CD4-positive, CD25-positive, alpha-beta regulatory T cell (primary cell): ENCODE measurements at regions not wholly inside any gene's neighbourhood (a gene's known extent, or its start where the extent isn't known, plus 50 kb on each side); places are given as distances from the start of the nearest gene placed in this dataset.

Experiments
- ATAC-seq, 2 donors: fragments of 150-1000 bp; cut with Tn5 transposase; one replicate each; pipeline ENCODE4 v1.10.0; 2021; ENCODE audit warnings: low read depth in 2 of 2, moderate number of reproducible peaks in 2 of 2, moderate library complexity in 1 of 2
- DNase-seq, 3 donors: peaks; one replicate each; pipeline versions ENCODE4 v3.0.0 to v3.0.0-alpha.2; 2012 to 2022; ENCODE audit warnings: mixed read lengths in 1 of 3
- H3K27ac ChIP-seq: one replicate; pipeline ENCODE4 v1.7.0; 2013; ENCODE audit warnings: mild to moderate bottlenecking, low read length; ENCODE audit not compliant: insufficient read depth, poor library complexity, severe bottlenecking
- H3K27me3 ChIP-seq: one replicate; pipeline ENCODE4 v1.7.0; 2013; ENCODE audit warnings: low read length; ENCODE audit not compliant: control insufficient read depth, insufficient read depth
- H3K36me3 ChIP-seq: one replicate; pipeline ENCODE4 v1.7.0; 2013; ENCODE audit warnings: mild to moderate bottlenecking, low read length, moderate library complexity; ENCODE audit not compliant: control insufficient read depth, insufficient read depth
- H3K4me1 ChIP-seq: 2 replicates; pipeline ENCODE4 v1.7.0; 2013; ENCODE audit warnings: mild to moderate bottlenecking, low read length; ENCODE audit not compliant: insufficient read depth, control insufficient read depth, poor library complexity, severe bottlenecking
- H3K4me3 ChIP-seq: one replicate; pipeline ENCODE4 v1.7.0; 2013; ENCODE audit warnings: low read depth, mild to moderate bottlenecking, low read length, moderate library complexity
- H3K9me3 ChIP-seq, 2 experiments: 1 replicate in 1 of 2; 2 replicates in 1 of 2; pipeline ENCODE4 v1.7.0; 2013; ENCODE audit warnings: low read length in 2 of 2, mild to moderate bottlenecking in 1 of 2, moderate library complexity in 1 of 2; ENCODE audit not compliant: control insufficient read depth in 2 of 2
- H3K27ac Mint-ChIP-seq, 3 donors: one replicate each; pipeline ENCODE4 v1.8.0; 2020 to 2022; ENCODE audit warnings: mild to moderate bottlenecking in 3 of 3, mixed read lengths in 3 of 3, moderate library complexity in 2 of 3
- H3K27me3 Mint-ChIP-seq: one replicate; pipeline ENCODE4 v1.8.0; 2022; ENCODE audit warnings: mild to moderate bottlenecking, mixed read lengths
- H3K36me3 Mint-ChIP-seq: one replicate; pipeline ENCODE4 v1.8.0; 2020; ENCODE audit warnings: mixed read lengths
- H3K4me1 Mint-ChIP-seq, 4 donors: one replicate each; pipeline ENCODE4 v1.8.0; 2020 to 2022; ENCODE audit warnings: mixed read lengths in 4 of 4, mild to moderate bottlenecking in 1 of 4
- H3K4me3 Mint-ChIP-seq, 4 donors: one replicate each; pipeline ENCODE4 v1.8.0; 2020 to 2022; ENCODE audit warnings: mild to moderate bottlenecking in 4 of 4, mixed read lengths in 4 of 4, moderate library complexity in 3 of 4
- H3K9me3 Mint-ChIP-seq, 7 donors: one replicate each; pipeline ENCODE4 v1.8.0; 2020 to 2022; ENCODE audit warnings: mixed read lengths in 7 of 7, mild to moderate bottlenecking in 3 of 7, moderate library complexity in 2 of 7

DNA sequence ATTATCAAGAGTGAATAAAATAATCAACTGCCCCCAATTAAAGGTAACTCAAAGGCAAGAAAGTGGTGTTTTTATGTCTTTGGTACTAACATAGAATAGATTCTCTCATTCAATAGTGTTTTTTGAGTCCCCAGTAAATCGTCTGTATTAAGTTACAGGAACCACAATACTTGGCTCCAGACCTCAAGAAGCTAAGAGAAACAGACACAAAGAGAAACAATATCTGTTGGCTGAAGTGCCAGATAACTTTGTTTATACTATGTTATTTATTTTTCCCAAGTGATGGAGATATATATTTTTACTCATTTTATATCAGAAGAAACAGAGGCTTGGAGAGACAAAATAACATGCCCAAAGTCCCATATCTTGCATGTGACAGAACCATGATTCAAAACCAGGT is 201.7 kb upstream of the HNRNPA3 start:
- no peak overlapping the region for H3K4me3 ChIP-seq
- no peak overlapping the region for H3K27ac ChIP-seq
- H3K9me3 ChIP-seq, result no peaks in the 10 kb centered on the region
- H3K27me3 ChIP-seq, result peaks cover 9% of the 10 kb centered on the region
- no peaks in the 10 kb centered on the region for H3K36me3 Mint-ChIP-seq
- H3K4me3 Mint-ChIP-seq, result no peak overlapping the region
- no peak for ATAC-seq
- H3K4me1 Mint-ChIP-seq, result peaks cover 0 to 2% (median 0%) of the 10 kb centered on the region in 4 donors
- H3K27me3 Mint-ChIP-seq, result peaks cover 25% of the 10 kb centered on the region
- DNase-seq, result no peak
- H3K36me3 ChIP-seq, result no peaks in the 10 kb centered on the region
- H3K4me1 ChIP-seq, result no peaks in the 10 kb centered on the region
- peaks cover 0 to 3% (median 0%) of the 10 kb centered on the region in 7 donors for H3K9me3 Mint-ChIP-seq
- no peak overlapping the region for H3K27ac Mint-ChIP-seq

DNA sequence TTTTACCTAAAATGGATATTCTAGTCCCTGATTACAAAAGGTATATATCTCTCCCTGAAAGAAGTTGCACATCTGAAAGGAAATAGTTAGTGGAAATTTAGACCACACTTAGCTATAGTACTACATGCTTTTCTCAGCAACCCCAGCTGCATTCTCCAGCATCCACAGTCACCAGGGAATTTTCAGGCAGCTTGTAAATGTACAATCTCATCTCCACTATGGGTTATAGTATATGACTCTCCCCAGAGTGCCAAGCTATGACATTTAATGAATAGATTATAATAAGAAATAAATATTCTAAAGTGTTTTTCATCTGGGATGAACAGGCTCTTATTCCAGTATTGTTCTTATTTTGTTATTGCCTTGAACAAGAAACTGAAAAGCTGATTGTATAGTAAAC is 197.6 kb upstream of the HNRNPA3 start:
- Mint-ChIP-seq H3K4me1 (no peaks in the 10 kb centered on the region), H3K4me3 (no peak overlapping the region), H3K27me3 (peaks cover 22% of the 10 kb centered on the region), H3K36me3 (no peaks in the 10 kb centered on the region), H3K9me3 (no peaks in the 10 kb centered on the region), H3K27ac (no peak overlapping the region)
- Histone ChIP-seq H3K4me1 (no peaks in the 10 kb centered on the region), H3K27ac (no peak overlapping the region), H3K27me3 (peaks cover 9% of the 10 kb centered on the region), H3K36me3 (no peaks in the 10 kb centered on the region), H3K4me3 (no peak overlapping the region), H3K9me3 (no peaks in the 10 kb centered on the region)
- DNase-seq (no peak), ATAC-seq (no peak)

DNA sequence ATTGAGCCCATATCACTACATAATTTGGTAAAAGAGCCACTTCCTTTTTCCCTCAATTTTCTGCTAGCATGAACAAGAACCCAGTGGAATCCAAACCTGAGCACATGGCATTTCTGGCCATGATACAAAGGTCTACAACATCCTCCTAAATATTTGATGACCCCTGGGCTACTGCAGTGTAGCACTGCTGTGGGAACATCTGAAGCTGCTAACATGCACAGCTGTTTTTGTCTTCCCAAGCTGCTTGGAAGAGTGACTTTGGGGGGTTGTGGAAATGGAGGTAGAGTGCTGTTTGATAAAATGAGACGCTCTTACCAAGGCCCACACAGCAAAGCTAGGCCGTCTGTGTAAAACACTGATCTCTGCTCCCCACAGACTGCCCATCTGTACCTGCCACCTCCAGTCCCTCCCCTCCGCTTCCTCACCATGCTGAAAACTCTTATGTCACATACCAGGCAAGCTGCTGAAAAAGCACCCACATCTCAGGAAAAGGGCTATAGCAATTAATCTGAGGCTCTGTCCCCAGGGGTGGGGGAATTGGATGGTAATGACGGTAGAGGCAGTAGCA is 197.2 kb upstream of the HNRNPA3 start:
- Histone ChIP-seq H3K9me3 (no peaks in the 10 kb centered on the region), H3K36me3 (no peaks in the 10 kb centered on the region), H3K27ac (no peak overlapping the region), H3K27me3 (peaks cover 6% of the 10 kb centered on the region), H3K4me3 (no peak overlapping the region), H3K4me1 (no peaks in the 10 kb centered on the region)
- DNase-seq, result no peak
- Mint-ChIP-seq H3K27me3 (peaks cover 20% of the 10 kb centered on the region), H3K27ac (no peak overlapping the region), H3K9me3 (no peaks in the 10 kb centered on the region), H3K4me3 (no peak overlapping the region), H3K36me3 (no peaks in the 10 kb centered on the region), H3K4me1 (no peaks in the 10 kb centered on the region)
- ATAC-seq, result no peak

DNA sequence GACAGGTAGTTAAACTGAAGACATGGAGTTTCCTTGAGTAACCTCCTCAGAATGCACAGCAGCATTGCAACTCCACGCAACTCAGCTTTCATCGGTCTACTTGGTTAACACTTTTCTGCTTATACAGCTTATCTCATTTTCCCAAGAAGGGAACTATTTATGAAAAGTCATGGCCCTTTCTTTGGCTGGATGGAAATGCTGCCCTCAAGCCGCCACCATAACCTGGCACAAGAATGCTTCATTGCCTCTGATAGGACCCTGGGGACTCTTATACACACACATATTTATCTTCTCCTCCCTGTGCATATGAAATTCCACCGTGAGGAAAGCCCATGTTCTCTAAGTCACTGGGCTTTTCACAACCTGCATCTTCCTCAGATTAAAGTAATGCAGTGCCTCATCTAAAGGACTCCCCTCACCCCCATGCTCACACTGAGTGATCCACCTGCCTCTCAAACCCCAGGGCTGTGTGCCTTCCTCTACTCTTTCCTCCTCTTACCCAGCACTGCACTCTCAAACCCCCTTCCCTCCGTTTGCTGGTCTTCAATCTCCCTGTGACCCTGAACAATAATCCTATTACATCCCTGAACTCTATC is 192.0 kb upstream of the HNRNPA3 start:
- Histone ChIP-seq H3K9me3 (no peaks in the 10 kb centered on the region), H3K27me3 (peaks cover 2% of the 10 kb centered on the region), H3K27ac (no peak overlapping the region), H3K4me1 (no peaks in the 10 kb centered on the region), H3K36me3 (no peaks in the 10 kb centered on the region), H3K4me3 (no peak overlapping the region)
- H3K27ac Mint-ChIP-seq, result no peak overlapping the region
- no peak overlapping the region for H3K4me3 Mint-ChIP-seq
- H3K4me1 Mint-ChIP-seq, result no peaks in the 10 kb centered on the region
- ATAC-seq (no peak), DNase-seq (no peak)
- no peaks in the 10 kb centered on the region for H3K9me3 Mint-ChIP-seq
- H3K27me3 Mint-ChIP-seq, result peaks cover 8% of the 10 kb centered on the region
- H3K36me3 Mint-ChIP-seq, result no peaks in the 10 kb centered on the region

DNA sequence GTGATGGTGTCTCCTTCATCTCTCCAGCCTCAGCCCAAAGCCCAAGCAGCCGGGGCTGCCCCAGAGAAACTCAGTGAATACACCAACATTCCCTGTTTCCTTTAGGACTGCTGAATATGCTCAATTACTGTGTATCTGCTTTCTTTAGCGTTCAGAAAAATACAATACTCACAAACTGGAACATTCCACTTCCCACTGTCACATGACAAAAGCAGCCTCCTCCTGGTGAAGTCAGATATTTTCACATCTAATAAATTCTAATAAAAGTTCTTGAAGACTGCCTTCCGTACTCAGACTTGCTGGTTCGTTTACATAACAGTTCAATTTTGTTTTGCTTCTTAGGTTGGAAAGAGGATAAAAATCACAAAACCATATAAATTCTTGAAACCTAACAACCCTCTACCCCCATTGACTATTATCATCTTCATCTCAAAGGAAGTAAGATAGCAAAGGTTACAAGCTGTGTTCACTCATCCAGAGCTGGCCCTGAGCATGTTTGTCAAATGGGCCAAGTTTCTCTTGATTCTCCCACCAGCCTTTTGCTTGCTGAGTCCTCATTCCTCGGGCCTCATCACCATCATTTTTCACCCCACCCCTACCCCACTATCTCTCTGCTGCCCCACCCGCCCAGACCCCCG is 190.8 kb upstream of the HNRNPA3 start:
- no peaks in the 10 kb centered on the region for H3K9me3 ChIP-seq
- H3K27me3 ChIP-seq, result peaks cover 6% of the 10 kb centered on the region
- H3K4me1 Mint-ChIP-seq, result no peaks in the 10 kb centered on the region
- no peaks in the 10 kb centered on the region for H3K36me3 Mint-ChIP-seq
- H3K27me3 Mint-ChIP-seq, result peaks cover 7% of the 10 kb centered on the region
- H3K36me3 ChIP-seq, result no peaks in the 10 kb centered on the region
- no peak overlapping the region for H3K4me3 Mint-ChIP-seq
- H3K27ac Mint-ChIP-seq, result no peak overlapping the region
- H3K4me1 ChIP-seq, result no peaks in the 10 kb centered on the region
- no peak overlapping the region for H3K4me3 ChIP-seq
- DNase-seq, result no peak
- H3K9me3 Mint-ChIP-seq, result no peaks in the 10 kb centered on the region
- no peak overlapping the region for H3K27ac ChIP-seq
- ATAC-seq, result no peak

DNA sequence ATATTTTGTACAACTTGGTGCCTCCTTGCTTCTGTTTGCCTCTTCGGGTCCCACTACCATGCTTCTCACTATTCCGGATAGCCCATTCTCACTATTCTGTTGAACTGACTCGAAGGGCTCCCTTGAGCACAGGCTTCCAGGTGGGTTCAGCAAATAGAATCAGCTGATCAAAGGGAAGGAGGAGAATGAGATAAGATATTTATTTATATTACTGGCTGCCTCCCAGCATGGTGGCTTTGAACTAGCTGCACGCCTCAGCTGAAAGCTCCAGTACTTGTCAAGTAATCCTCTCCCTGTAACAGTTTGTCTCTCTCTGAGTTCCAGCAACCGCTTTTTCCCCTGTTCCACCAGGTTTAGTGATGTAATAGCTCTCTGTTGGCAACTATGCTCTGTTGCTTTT is 187.8 kb upstream of the HNRNPA3 start:
- H3K27ac Mint-ChIP-seq, result no peak overlapping the region
- peaks cover 11% of the 10 kb centered on the region for H3K27me3 ChIP-seq
- no peaks in the 10 kb centered on the region for H3K4me1 Mint-ChIP-seq
- no peaks in the 10 kb centered on the region for H3K36me3 Mint-ChIP-seq
- no peak for ATAC-seq
- peaks cover 13% of the 10 kb centered on the region for H3K27me3 Mint-ChIP-seq
- H3K9me3 ChIP-seq, result no peaks in the 10 kb centered on the region
- no peaks in the 10 kb centered on the region for H3K36me3 ChIP-seq
- no peak overlapping the region for H3K27ac ChIP-seq
- no peaks in the 10 kb centered on the region for H3K9me3 Mint-ChIP-seq
- H3K4me3 ChIP-seq, result no peak overlapping the region
- H3K4me1 ChIP-seq, result no peaks in the 10 kb centered on the region
- no peak overlapping the region for H3K4me3 Mint-ChIP-seq
- no peak for DNase-seq

DNA sequence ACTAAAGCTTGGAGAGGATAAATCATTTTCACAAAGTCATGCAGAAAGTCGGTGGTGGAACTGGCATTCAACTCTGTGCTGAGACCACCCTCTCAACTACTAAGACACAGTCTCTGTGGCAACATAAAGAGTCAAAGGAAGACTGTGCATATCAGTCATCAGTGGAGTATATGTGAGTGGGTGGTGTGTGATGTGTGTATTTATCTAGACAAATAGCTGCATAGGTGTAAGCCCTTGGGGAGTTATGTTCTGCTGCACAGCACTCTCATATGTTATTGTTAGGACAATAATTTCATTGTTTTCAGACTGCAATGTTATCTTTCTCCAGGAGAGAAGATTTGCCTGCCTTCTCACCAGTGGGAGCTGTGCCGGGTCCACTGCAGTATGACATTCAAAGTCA is 186.3 kb upstream of the HNRNPA3 start:
- Histone ChIP-seq H3K4me1 (no peaks in the 10 kb centered on the region), H3K27ac (no peak overlapping the region), H3K36me3 (no peaks in the 10 kb centered on the region), H3K27me3 (peaks cover 11% of the 10 kb centered on the region), H3K4me3 (no peak overlapping the region), H3K9me3 (no peaks in the 10 kb centered on the region)
- peaks cover 13% of the 10 kb centered on the region for H3K27me3 Mint-ChIP-seq
- no peaks in the 10 kb centered on the region for H3K9me3 Mint-ChIP-seq
- H3K4me1 Mint-ChIP-seq, result no peaks in the 10 kb centered on the region
- DNase-seq, result no peak
- no peak overlapping the region for H3K27ac Mint-ChIP-seq
- no peaks in the 10 kb centered on the region for H3K36me3 Mint-ChIP-seq
- H3K4me3 Mint-ChIP-seq, result no peak overlapping the region
- ATAC-seq, result no peak

DNA sequence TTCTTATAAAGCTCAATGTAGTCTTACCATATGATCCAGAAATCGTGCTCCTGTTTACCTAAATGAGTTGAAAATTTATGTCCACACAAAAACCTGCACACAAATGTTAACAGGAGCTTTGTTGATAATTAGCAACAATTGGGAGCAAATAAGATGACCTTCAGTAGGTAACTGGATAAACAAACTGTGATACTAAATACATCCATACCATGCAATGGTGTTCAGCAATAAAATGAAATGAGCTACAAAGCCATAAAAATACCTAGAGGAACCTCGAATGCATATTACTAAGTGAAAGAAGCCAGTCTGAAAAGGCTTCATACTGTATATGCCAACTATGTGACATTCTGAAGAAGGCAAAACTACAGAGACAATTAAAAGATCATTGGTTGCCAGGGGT is 185.6 kb upstream of the HNRNPA3 start:
- Histone ChIP-seq H3K4me1 (no peaks in the 10 kb centered on the region), H3K9me3 (no peaks in the 10 kb centered on the region), H3K36me3 (no peaks in the 10 kb centered on the region), H3K4me3 (no peak overlapping the region), H3K27me3 (peaks cover 11% of the 10 kb centered on the region), H3K27ac (no peak overlapping the region)
- DNase-seq, result no peak
- no peak overlapping the region for H3K4me3 Mint-ChIP-seq
- no peak overlapping the region for H3K27ac Mint-ChIP-seq
- H3K9me3 Mint-ChIP-seq, result no peaks in the 10 kb centered on the region
- no peaks in the 10 kb centered on the region for H3K36me3 Mint-ChIP-seq
- H3K4me1 Mint-ChIP-seq, result no peaks in the 10 kb centered on the region
- ATAC-seq, result no peak
- H3K27me3 Mint-ChIP-seq, result peaks cover 13% of the 10 kb centered on the region
